ENCODE measurements at regions not wholly inside any gene's neighbourhood (a gene's known extent, or its start where the extent isn't known, plus 50 kb on each side); places are given as distances from the start of the nearest gene placed in this dataset.

GRCh38 chr4:164060456-164060855 lies 566.0 kb downstream of the TMA16 start:
- TF ChIP-seq CTCF (IDR thresholded peaks at IDR 0.05), result no peak
- no peak for TF ChIP-seq POLR2A (IDR thresholded peaks at IDR 0.05)

Data from heart left ventricle (tissue), 13 donors.